Thyroid gland (tissue), 4 donors: ENCODE measurements at regions not wholly inside any gene's neighbourhood (a gene's known extent, or its start where the extent isn't known, plus 50 kb on each side); places are given as distances from the start of the nearest gene placed in this dataset.

ENCODE experiments used
- CTCF ChIP-seq, 6 experiments: fragments of 200-600 bp in 3 of 6; fragments of 450-650 bp in 3 of 6; sonication (generic) in 3 of 6; IDR thresholded peaks; one replicate each; pipeline ENCODE4 v1.5.1; 2016 to 2019; ENCODE audit warnings: antibody characterized with exemption in 6 of 6, mild to moderate bottlenecking in 2 of 6, inconsistent platforms in 1 of 6, moderate library complexity in 1 of 6
- POLR2A ChIP-seq, 2 donors: fragments of 450-650 bp; IDR thresholded peaks; one replicate each; pipeline ENCODE4 v1.6.1; 2017; ENCODE audit warnings: antibody characterized with exemption in 2 of 2, mild to moderate bottlenecking in 2 of 2, moderate library complexity in 1 of 2

GRCh38 chr12:107247650-107248049 is 154.3 kb upstream of the CRY1 start:
- no peak for TF ChIP-seq CTCF (IDR thresholded peaks at IDR 0.05)
- TF ChIP-seq POLR2A (IDR thresholded peaks at IDR 0.05): no peak
